RKO (cell line): ENCODE measurements at regions not wholly inside any gene's neighbourhood (a gene's known extent, or its start where the extent isn't known, plus 50 kb on each side); places are given as distances from the start of the nearest gene placed in this dataset.
"Not testable (repeated sequence)": the region's sequence is repeated elsewhere in the genome, so short reads cannot be mapped to it uniquely, and the experiment has no call there.

ENCODE experiments used
- DNase-seq: peaks from one replicate; pipeline ENCODE4 v3.0.0-alpha.2; 2016; ENCODE audit warnings: low spot score

- no peak for DNase-seq
Measured at GRCh38 chr1:192906334-192906733, 97.5 kb downstream of the RGS2 start.

DNA sequence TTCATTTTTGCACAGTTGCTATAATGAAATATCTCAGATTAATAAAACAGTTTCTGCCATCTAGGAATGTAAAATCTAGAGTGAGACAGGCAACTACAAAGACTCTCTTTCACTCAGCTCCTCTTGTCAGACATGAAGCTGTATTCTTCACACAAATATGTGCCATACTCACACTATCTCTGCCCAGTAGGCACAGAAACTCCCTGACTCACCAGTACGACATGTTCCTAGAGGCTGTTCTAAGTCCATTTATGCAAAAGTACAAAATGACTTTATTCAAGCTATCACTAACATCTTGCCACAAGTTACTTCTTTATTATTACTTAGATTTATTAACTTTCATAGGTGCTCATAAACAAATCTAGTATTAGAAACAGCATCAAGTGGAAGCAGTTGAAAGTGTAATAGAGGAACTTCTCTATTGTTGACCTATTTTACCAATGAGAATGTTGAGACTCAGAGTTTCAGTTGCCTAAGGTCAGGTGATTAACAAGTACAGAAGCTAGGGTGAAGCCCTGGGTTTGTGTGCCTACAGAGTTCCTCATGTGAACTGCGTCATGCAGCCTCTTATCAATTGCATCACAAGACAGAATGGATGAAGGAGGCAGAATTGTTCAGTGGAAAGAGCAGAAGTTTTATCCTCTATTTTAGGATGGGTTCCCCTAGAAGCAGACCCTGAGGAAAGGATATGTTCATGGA is 98.9 kb downstream of the RGS2 start:
- DNase-seq = no peak

DNA sequence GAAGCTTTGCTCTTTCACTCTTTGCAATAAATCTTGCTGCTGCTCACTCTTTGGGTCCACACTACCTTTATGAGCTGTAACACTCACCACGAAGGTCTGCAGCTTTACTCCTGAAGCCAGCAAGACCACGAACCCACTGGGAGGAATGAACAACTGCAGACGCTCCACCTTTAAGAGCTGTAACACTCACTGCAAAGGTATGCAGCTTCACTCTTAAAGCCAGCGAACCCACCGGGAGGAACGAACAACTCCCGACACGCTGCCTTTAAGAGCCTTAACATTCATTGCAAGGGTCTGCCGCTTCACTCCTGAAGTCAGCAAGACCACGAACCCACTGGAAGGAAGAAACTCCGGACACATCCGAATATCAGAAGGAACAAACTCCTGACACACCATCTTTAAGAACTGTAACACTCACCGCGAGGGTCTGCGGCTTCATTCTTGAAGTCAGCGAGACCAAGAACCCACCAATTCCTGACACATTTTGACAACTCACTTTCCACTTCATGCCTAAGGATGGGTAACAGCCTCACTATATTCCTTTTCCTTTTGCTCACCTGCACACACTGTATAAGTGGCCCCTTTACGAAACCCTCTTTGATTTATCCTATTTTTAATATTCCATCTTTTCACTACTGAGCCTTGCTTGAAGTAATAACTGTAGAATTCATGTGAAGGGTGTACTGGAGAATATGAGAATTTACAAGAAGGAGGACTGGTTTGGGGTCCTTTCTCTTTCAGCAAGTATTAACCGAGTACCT is 103.2 kb downstream of the RGS2 start:
- DNase-seq = not testable (repeated sequence)

- no peak for DNase-seq
Measured at GRCh38 chr1:192913683-192914082, 104.8 kb downstream of the RGS2 start.

DNA sequence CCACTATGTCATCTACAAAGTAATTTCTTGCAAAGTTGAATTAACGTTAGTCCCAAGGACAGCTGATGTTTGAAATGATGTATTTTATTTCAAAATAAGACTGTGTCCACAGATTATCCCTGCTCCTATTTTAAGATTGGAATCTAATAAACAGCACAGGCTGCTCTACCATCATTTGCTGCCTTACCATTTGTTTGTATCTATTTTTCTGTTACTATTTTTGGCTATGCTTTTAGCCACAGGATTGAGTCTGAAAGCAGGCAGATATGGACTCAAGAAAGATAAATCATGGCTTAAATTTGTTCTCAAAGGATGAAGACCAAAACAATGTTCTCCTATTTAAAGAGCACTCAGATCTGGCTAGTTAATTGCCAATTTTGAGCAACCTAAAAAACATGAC is 105.3 kb downstream of the RGS2 start:
- DNase-seq = no peak

- no peak for DNase-seq
Measured at GRCh38 chr1:192914696-192915095, 105.9 kb downstream of the RGS2 start.

DNA sequence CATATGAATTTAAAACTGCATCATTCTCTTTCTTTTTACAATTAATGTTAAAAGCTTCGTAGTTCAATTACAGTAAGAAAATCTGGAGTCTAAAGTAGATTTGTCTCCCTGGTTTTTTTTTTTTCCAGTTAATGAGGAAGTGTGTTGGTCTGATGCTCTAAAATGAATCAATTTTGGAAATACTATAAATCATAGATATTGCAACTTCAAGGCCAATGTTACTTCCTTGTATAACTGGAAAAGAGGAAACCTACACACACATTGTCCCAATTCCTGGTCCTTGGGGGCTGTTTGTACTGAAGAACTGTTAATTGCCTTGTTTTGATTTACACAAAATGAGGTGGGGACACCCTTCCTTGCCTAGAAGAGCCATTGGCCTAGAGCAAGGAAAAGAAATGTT is 107.2 kb downstream of the RGS2 start:
- DNase-seq = no peak

DNA sequence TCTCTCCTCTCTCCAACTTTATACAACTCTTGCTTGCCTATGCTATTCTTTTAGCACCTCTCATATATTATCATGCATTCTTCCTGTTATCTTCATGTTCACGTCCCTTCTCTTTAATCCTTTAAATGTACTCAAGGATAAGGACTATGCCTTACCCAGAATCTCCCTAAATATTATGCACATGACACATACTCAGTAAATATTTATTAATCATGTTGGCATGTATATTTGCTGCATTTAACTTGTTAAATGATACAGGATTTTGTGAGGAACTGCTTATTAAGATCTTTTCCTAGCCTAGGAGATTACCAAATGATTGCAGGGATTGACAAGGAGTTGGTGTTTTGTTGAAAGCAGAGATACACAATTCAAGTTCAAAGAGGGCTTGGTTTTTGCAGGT is 109.4 kb downstream of the RGS2 start:
- no peak for DNase-seq

GRCh38 chr1:192920412-192920811 is 111.6 kb downstream of the RGS2 start:
- DNase-seq = no peak

DNA sequence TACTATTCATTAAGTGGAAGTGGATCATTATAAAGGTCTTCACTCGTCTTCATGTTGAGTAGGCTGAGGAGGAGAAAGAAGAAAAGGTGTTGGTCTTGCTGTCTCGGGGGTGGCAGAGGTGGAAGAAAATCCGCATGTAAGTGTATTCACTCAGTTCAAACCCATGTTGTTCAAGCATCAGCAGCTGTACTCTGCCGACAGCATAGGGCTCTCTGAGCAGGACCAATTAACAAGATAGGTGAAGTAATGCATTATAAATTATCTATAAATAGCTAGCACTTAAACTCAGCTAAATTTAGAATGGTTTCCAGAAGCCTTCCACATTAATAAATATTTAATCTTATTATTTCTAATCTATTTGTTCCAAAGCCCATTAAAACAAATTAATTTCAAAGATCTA is 116.8 kb downstream of the RGS2 start:
- DNase-seq = no peak

DNA sequence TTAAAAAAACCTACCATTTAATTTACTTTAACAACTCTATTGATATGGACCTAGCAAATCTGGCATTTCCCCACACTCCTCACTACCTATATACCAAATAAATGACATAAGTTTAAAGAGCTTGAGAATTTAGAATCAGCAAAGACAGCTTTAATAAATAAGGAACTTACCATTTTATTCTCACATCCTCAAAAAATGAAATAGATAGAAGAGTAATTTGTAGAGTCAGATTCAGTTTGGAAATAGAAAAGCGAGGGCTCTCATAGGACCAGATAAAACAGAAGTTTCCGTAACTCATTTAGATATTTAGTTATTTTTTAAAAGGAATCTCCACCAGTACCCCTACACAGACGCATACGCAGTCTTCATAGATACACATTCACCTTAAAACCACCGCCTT is 117.9 kb downstream of the RGS2 start:
- DNase-seq = no peak

GRCh38 chr1:192927496-192927895 is 118.7 kb downstream of the RGS2 start:
- DNase-seq = no peak

GRCh38 chr1:192929597-192929996 is 120.8 kb downstream of the RGS2 start:
- DNase-seq = no peak

DNA sequence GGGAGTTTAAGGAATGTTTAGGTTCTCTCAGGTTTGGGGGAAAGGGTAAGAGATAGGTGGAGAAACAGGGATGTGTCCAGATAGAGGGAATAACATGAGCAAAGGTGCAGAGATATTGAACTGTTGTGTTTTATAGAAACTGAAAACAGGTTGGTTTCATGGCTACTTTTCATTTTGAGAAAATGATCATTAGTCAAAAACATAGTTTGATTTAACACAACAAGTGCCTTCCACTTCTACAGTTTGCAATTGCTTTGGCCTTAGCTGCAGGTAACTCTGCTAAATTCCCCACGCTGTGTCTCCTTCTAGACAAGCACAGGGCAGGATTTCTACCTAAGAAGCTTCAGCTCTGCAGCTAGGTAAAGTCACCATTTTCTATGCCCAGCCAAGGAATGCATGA is 124.9 kb downstream of the RGS2 start:
- no peak for DNase-seq

DNA sequence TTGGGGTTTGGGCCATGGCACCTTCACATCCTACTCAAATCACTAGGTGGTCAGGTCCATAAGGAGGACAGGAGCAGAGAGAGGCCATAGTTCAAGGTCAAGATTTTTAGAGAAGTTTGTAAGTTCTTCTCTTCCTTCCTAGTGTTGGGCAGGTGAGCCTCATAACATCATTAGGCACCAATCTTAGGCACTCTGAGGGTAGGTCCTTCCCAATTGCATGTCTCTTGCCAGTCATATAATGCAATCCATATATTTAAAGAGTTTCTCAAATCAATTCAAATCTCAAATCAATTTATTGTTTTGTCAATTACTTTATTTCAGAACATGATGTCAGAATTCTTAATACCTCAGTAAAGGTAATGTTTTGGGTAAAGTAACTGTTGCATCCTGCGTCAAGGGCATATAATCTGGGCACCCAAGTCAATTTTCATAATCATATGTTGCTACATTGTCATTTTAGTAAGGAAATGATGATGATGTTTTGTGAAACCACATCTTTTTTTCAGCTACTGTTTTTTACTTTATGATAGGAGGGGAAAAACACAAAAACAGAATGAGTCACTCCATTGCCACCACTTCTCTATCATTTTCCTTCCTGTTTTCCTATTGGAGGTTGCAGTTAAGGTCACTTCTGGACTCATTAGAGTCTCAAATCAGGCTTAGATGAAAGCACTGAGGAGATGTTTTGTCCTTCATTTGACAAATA is 122.7 kb downstream of the UCHL5 start:
- no peak for DNase-seq

GRCh38 chr1:192937128-192937527 is 122.0 kb downstream of the UCHL5 start:
- DNase-seq = no peak

DNA sequence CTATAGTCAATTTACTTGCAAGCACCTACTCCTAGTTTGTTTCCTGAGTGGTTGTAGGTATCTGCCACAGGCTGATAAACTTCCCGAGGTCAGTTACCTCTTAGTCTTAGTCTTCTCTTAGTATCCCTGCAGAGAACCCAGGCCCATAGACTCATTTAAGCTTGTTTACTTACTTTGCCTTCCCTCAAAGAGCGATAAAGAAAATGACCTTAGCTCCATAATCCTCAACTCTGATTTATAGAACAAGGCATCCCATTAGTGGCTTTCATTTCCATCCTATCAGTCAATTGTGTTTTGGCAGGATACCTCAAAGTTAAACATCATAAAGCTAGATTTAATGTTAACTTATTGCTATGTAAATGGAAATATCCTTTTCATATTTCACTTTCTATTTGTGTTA is 119.7 kb downstream of the UCHL5 start:
- DNase-seq = no peak

- DNase-seq = no peak
Measured at GRCh38 chr1:192940658-192941057, 118.5 kb downstream of the UCHL5 start.

DNA sequence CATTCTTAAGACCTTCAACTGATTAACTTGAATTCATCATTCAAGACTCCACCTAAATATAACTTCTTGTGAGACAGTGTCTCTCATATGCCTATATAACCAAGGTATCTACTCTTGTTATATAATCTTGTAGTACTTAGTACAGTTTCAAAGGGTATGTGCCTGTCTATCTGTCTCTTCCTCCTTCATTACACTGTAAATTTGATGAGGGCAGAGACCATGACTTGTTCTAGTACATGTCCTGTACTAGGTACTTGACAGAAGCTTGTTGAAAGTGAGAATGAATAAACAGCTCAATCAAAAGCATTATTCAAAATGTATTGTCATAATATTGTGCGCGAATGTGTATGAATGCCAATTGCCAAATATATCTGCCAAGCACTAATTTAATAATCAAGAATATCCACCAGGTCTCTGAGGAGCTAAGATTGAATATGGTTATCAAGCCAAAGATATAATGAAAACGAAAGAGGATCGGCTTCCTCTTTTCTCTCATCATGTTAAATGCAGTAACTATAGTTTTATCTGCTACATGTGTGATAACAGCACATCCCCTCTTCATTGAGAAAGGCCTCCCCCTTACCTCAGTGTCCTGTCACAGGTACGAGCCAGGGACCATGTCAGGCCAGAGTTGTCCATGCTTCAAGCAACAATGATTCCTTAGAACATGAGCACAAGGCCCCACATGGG is 117.3 kb downstream of the UCHL5 start:
- no peak for DNase-seq

- DNase-seq = no peak
Measured at GRCh38 chr1:192943108-192943507, 116.1 kb downstream of the UCHL5 start.

- no peak for DNase-seq
Measured at GRCh38 chr1:192943522-192943921, 115.6 kb downstream of the UCHL5 start.

DNA sequence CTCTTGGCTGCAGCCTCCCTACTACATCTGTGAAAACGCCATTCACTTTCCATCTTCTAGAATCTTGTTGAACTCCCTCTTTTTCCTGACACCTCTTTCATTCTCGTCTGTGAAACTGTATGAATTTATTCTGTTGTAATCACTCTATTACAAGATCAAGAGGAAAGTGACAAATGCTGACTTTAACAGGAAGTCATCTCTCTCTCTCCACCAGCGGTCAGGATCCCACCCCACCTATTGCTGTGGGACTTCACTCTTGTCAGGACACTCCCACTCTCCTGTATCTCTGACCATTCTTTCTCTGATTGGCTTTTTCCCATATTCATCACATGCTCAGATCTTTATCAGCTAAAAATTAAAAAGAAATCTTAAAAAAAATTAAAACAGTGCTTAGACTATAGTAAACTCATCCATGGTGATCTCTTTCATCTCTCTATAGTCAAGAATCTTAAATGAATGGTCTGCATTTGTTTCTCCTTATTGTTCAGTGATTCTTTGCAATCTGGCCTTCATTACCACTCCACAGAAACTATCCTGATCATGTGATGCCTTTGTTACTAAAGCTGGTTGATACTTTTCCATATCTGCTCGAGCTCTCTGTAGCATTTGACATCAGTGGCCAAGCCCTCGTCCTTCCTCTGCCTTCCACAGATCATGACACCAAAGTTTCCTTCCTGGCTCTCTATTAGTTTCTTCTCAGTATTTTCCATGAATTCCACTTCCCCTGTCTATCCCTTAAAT is 113.6 kb downstream of the UCHL5 start:
- DNase-seq = no peak
